HG03442 (cell line): ENCODE measurements at regions not wholly inside any gene's neighbourhood (a gene's known extent, or its start where the extent isn't known, plus 50 kb on each side); places are given as distances from the start of the nearest gene placed in this dataset.

ENCODE experiments used
- ATAC-seq: cut with Tn5 transposase; IDR thresholded peaks from one replicate; pipeline ENCODE4 v1.9.1; 2021; ENCODE audit warnings: mild to moderate bottlenecking, moderate library complexity; ENCODE audit not compliant: unreplicated experiment

DNA sequence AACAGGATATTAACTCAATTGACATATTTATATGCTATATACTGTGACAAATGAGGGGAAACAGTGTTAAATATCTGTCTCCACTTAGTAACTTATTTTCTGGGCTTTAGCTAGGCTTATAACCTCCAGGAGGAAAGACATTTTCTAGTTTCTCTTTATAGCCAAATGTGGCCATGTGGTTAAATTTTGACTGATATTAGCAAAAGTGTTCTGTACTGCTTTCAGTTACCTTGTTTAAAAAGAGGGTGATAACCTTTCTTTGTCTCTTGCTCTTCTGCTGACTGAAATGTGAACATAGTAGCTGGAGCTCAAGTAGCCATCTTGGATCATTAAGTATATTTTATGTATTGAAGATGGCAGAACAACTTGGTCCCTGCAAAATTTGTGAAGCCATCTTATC is 253.7 kb downstream of the PDHA2 start:
- ATAC-seq = no peak

DNA sequence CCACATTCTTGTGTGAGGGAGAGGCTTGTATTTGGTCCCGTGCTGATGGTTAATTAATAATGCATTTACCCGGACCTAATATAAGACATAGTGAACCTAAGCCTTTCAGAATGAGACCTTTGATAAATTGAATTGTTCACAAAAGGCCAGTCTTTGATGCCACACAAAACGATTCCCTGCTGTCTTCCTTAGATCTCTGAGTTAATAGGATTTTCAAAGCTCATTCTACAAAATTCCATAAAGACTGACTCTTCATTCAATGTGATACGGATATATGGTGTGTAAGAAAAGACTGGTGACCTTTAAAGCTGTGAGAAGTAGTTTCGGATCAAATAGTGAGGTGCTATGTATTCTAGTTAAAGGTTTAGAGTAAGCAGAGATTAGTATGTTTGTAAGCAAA is 254.3 kb downstream of the PDHA2 start:
- no peak for ATAC-seq

DNA sequence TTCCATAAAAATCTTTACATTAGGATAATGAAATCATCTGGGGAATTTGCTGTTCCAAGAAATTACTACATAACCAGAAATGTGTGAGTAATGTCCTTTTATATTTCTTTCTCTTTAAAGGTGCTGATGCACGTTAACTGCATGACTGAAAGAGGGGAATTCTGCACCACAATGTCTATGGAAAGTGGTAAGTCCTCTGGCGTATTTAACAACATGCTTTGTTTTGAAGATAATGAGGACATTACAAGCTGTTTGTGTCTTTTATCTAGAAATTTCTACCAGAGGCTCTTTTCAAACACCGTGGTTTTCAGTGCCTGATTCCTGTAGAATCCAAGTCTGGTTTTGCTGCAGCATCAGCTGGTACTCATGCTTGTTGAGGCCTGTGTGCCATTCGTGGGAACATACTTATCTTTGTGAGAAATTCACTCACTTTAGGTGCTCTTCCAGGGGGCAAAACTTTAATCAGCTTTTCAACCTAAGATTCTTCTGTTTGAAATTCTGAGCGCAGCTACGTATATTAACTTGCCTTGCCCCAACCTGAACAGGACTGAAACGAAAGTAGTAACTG is 257.2 kb downstream of the PDHA2 start:
- ATAC-seq = no peak

DNA sequence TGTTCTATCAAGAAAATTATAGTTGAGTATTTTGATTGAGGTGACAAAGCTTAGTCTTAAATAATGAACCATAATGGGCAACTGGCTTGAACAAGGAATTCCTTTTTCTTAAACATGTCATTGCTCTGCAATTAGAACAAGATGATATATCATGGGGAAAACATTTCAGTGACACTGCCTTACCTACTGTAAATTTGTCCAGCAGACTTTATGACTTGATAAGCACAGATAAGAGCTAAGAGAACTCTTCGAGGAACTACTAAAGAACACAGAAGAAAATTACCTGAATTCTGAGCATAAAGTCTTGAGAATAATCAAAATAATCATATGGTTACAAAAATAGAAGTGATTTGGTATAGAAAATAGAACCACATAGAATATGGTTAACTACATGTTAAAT is 257.8 kb downstream of the PDHA2 start:
- ATAC-seq = no peak

DNA sequence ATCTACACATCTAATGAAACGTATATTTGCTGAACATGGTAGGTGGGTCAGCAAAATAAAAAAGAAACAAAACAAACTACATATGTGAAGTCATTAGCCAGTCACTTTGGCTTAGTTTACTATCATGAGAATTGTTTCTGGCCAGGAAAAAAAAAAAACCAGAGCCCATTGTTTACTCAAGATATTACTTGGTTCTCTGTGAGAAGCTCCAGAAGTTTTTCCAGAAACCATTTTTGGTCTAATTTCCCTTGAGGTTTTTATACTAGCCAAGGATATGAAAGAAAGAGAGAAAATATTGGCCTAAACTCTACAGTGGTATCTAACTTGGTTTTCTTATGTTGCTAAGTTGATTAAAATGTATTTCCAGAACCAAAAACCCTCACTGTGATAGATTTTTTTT is 259.1 kb downstream of the PDHA2 start:
- ATAC-seq = no peak

DNA sequence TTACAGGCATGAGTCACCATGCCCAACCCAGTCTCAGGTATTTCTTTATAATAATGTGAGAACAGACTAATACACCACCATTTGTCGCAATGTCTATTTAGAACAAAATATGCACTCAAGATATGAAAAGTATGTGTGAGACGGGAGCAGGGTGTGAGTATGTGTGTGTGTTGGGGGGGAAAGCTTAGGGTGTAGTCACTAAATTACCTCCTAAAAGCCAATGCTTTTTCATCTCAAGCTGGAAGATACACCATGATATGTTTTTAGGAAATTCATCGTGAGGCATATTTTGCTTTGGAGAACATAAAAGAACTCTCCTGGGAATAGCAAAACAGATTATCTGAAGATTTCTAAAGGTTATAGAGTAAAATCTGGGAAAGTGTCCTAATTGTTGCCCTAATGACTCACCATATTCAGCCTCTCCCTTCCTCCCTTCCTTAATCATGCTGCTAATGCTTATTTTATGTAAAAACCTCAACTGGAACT is 262.7 kb downstream of the PDHA2 start:
- ATAC-seq = no peak

DNA sequence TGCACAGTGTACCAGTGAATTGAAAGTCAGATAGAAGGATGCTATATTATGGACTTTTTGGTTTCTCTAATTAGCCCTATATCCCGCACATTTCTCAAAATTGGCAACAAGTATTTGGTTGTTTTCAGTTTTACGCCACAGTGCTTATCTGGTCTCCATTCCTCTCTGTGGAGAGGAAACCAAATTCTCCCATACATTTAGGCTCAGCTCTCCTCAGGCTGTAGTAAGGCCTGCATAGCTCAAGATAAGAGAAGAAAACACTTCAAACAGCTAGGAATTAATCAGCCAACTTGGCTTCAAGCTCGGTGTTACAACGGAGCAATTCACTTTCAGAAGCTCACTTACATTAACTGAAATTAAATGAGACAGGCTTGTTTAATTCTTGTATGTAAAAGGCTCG is 263.2 kb downstream of the PDHA2 start:
- ATAC-seq = no peak

DNA sequence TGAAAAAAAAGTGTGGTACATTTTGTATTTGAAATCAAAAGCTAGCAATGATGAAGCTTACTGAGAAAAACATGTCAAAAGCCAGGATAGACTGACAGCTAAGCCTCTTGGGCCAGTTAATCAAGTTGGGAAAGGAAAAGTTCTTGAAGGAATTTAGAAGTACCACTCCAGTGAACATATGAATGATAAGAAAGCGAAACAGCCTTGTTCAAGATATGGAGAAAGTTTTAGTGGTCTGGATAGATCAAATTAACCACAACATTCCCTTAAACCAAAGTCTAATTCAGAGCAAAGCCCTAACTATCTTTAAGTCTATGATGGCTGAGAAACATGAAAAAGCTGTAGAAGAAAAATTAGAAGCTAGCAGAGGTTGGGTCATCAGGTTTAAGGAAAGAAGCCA is 268.3 kb downstream of the PDHA2 start:
- no peak for ATAC-seq

DNA sequence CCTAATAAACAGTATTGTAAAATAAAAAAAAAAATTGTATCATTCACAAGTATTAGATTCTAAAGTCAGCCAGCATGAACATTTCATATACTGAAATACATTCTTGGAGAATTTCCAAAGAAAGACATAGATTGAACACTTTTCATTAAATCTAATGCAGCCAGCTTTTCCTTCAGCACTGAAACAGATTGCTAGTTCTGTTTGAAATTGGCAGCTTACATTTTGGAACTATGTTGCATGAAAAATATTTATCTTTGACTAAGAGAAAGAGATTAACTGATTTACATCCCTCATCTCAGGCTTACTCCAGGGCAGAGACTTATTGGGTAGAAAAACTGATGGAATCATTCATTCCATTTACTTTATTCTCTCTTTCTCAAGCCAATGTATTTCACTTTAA is 272.7 kb downstream of the PDHA2 start:
- no peak for ATAC-seq

DNA sequence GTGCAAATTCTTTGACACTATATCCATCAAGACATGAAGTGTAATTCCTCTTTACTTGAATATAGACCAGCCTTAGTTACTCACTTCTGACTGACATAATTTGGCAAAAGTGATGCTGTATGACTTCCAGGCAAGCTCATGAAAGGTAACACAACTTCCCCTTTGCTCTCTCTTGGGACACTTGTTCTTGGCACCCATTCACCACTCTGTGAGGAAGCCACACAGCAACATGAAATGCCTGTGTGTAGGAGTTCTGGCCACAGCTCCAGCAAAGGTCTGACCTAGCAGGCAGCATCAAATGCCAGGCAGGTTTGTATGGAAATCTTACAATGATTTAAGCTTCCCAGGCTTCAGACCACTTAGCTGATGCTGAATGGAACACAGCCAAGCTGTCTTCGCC is 280.3 kb downstream of the PDHA2 start:
- no peak for ATAC-seq

DNA sequence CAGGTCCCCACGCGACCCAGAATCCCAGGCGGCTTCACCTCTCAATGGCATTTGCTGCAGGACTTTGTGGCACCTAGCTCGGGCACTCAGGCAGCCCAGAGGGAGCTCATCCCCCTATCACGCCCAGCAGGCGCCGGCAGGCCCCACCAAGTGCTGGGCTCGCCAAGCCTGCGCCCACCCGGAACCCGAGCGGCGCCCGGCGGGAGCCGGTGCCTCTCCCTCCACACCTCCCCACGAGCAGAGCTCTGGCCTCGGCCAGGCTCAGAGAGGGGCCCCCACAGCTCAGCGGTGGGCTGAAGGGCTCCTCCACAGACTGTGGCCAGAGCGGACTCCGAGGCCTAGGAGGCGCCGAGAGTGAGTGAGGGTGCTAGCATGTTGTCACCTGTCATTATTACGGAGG is 286.3 kb downstream of the PDHA2 start:
- no peak for ATAC-seq

DNA sequence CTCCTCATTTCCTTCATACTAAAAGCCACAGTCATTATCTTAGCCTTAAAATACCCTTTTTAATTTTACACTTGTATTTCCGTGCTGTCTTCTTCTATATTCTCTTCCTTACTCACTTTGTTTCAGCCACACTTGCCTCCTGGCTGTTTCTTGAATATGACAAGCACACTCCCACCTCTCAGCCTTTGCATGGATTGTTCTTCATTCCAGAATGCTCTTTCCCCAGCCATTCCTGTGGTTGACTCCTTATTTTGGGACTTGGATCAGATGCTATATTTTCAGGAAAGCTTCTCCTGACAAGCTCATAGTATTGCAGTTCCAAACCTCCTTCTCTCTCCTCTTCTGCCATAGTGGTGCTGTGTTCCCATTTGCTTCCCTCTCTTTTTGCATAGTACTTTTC is 291.3 kb downstream of the PDHA2 start:
- no peak for ATAC-seq

DNA sequence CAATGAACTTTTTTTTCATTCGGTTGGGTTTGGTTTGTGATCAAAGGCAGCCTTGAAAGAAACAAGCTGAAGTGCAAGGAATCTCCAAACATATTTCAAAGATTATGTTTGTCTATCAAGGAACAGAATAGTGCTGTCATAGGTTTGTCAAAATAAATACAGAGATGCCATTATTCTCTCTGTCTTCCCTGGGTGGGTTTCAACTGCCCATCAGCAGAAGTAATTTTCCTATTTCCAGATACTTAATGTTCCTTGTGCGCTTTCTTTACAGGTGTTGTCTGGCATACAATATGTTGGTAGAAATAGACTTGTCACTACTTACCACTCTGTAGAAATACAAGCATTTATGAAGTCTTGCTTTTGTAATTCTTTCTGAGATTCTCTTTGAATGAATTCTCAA is 294.9 kb downstream of the PDHA2 start:
- ATAC-seq = no peak

DNA sequence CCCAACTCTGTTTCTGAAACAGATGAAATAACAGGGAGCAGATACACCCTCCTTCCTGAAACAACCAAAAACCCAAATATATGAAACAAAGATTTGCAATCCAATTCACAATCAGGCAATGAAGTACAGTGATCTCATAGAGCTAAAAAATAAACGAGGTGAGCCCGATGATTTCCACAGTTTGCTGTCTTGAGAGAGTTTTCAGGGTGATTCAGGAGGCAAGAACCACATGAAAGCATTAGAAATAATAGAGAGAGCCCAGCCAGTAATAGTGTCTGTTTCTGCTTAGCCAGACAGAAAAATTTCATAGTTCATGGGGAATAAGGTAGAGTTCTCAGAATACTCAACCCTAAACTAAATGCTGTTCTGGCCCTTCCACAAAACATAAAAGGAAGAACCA is 296.2 kb downstream of the PDHA2 start:
- ATAC-seq = no peak

DNA sequence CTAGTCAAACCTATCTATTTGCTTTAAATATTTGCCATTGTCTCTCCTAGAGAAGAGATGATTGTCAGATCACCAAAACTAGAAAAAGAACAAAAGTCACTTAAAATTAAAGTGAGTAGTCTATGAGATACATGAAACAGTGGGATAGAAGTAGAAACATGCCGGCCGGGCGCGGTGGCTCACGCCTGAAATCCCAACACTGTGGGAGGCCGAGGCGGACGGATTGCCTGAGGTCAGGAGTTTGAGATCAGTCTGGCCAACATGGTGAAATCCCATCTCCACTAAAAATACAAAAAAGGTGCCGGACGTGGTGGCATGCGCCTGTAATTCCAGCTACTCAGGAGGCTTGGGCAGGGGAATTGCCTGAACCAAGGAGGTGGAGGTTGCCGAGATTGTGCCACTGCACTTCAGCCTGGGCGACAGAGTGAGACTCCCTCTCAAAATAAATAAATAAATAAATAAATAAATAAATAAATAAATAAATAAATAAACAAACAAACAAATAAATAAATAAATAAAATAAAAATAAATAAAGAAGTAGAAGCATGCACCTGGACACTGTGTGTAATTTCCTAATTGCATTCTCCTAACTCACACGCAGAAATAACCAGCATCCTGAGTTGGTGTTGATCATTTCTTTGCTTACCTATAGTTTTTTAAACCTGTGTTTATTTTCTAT is 299.5 kb downstream of the PDHA2 start:
- ATAC-seq = no peak

DNA sequence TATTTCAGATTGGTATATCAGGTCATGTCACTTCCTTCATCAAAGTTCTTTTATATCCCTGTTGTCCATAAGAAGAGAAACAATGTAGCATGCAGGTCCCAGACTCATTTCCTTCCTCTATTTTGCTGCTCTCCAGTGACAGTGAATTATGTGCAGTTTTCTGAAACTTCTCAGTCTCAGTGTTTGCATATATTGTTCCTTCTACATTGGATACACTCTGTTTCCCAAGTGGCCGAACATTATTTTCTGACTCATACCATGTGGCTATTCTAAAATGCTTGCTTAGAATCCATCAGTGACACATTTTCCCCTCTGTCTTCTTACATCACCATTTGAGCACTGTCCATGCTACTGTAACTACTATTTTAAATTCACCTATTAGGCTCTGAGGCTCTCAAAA is 305.7 kb downstream of the PDHA2 start:
- no peak for ATAC-seq

DNA sequence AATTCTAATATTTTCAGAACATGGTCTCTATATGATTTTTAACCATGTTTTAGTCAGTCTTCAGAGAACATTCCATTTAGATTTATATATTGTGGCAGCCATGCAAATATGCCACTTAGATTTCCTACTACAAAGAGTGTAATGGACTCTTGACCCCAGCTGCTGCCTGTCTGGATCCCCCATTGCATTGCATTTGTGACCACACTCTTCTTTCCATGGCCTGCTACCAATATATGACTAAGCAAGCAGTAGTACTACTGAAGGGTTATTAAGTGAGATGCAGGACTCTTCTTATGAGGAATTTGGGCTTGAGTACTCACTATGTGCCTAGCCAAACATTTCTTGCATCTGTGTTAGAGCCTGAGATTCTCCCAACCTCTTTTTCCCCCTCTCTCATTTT is 306.8 kb downstream of the PDHA2 start:
- no peak for ATAC-seq

DNA sequence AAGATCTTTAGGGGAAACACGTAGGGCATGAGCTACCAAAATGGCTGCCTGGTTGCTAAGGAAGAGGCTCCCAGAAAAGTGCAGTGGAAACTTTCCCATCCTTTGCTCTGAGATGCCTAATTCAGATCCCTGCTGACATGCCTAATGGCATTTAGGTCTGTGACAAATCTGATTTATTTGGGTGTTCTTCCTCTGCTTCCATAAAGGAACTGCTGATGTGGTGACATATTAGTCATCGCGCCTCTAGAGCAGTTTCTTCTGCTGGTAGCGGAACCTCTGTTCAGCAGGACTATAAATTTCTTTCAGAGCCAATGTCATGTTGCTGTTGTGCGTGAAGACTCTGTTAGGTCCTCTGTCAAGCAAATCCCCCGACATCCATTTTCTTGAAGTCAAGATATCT is 310.0 kb downstream of the PDHA2 start:
- ATAC-seq = no peak

DNA sequence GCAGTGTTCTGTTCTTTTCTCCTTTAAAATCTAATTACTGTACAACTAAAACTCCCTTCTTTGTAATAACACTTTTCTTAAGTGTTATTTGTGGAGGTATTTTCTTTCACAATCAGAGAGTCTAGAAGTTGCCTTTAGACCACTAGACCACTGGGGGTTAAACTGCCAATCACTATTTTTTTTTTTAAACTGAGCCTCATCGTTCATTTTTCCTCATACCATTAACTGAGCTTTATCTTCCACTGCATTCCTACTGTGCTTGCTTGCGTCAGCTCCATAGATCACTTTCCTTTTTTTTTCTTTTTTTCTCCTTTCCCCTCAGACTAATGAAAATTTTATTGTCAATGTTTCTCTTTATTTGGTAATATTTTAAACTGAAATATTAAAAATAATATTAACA is 310.6 kb downstream of the PDHA2 start:
- ATAC-seq = no peak

DNA sequence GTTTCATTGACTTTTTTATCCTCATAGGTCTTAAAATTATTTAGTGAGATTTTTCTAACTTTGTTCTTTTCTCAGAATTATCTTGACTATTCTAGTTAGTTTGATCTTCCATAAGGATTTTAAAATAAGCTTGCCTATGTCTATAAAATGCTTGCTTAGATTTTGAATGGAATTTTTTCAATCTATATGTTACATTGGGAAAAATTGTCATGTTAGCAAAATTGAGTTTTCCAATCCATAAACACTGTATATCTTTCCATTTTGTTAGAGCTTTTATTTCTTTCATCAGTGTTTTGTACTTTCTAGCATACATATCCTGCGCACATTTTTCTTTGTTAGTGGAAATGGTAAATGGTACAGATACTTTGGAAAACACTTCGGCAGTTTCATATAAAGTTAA is 312.9 kb downstream of the PDHA2 start:
- ATAC-seq = no peak

DNA sequence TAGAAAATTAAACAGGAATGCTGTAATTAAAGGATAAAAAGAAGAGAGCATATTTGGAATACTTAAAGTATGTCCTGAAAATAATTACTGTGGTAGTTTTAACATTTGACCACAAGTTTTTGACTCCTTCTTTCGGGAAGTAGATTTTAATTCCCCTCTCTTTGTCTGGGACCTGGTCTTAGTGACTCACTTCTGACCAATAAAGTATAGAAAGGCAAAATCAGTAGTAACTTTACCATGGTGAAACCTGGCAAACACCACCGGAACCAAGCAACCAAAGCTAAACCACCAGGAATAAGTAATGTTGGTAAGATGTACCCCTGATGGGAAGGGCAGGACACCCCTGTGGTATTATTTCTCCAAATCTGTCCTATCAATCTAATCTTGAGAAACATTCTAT is 314.8 kb downstream of the PDHA2 start:
- no peak for ATAC-seq

DNA sequence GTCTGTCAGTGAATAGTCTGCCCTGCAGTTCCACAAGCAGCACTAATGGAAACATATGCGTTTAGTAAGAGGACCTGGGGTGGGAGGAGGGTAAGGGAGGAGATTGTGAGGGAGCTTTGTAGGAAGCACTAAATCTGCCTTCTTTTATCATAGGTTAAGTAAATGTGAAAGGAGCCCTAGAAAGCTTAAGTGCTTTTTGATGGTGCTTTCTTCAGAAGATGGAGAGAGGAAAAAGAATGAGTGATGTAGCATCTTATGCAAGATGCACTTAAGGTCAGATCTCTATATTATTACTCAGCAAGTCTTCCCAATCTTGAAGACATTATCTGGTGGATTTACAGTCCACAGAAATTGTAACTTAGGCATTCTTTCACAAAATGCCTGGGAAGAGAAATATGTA is 322.7 kb downstream of the PDHA2 start:
- ATAC-seq = no peak

DNA sequence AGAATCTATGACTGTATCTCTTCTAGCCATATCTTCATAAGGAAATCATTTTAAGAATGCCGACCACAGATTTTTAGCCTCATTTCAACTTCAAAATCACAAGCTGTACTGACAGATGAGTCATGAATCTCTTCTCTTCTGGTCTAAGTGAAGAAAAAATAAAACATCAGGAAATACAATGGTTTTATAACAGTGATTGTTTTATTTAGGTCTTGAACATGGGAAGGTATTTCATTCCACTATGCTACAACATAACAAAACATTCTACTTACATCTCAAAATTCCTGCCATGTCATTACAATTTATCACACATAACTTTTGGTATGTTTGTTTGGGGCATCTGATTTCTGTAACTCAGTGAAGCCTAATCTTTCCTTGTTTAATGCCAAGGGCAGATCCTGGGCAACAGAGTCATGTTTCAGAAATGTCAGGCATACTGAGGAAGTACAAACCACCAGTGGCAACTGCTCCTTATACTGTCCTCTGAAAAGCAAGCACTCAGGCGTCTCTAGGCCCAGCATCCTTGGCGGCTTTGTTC is 325.0 kb downstream of the PDHA2 start:
- ATAC-seq = no peak
